DMS 273 treated with DMSO at 0.1 percent for 48 hours (cell line): ENCODE measurements at regions not wholly inside any gene's neighbourhood (a gene's known extent, or its start where the extent isn't known, plus 50 kb on each side); places are given as distances from the start of the nearest gene placed in this dataset.

Experiments used
- DNase-seq: peaks from one replicate; lab custom pipeline; 2025; lab: John Stamatoyannopoulos, UW

DNA sequence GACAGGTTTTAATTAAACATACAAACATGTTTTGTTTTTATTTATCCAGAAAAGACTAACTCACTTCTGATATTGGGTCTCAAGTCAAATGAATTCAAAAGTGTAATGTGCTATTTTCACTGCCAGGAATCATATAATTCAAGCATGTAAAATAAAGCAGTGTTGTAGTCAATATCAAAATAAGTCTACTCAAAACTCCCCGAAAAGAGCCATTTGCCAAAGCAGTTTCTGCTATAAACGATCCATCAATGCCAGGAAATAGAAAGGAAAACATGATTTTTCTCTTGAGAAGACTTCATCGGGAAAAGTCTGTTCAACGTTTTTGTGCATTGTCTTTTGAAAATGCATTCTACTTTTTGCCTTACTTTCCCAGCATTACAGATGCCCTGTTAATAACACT is 633.3 kb downstream of the FAT4 start:
- DNase-seq, result no peak

DNA sequence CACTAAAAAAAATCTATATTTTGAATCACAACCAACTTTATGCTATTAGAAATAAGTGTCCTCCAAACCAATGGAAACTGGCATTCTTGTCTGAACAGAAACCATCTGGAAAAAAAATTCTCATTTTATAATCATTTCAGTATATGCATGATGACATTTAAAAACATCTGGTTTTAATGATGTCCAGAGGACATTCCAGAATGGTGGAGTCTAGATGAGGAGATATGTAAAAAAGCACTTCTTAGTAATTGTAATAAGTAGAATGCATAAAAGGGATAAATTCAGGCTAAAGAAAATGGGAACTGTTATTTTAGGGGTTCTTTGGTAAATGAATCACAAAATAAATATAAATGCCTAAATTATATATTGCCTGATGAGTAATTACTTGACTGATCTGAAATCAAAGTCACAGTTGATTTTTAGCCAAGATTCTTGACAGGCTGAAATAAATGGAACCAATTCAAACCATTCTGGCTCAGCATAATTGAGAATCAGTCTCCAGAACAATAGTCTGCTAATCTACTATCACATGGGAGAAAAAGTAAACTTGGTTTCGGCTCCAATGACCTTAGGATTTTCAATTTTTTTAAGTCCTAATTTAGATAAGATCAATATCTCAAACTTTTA is 636.6 kb downstream of the FAT4 start:
- no peak for DNase-seq

DNA sequence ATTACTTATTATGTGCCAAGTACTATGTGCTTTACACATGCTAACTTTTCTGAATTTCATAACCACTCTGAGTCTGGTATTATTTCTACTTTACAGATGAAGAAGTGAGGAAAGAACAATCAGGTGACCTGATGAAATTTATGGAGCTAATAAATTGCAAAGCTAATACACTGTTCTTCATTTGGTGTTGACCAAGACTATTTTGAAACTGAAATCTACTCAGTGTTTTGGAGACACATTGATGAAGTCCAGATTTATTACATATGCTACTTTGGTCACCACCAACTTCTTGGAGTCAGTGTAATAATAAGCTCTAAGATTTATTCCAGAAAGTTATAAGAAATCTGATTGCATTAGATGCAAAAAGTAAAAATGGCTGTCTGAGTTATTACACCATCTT is 637.9 kb downstream of the FAT4 start:
- no peak for DNase-seq

DNA sequence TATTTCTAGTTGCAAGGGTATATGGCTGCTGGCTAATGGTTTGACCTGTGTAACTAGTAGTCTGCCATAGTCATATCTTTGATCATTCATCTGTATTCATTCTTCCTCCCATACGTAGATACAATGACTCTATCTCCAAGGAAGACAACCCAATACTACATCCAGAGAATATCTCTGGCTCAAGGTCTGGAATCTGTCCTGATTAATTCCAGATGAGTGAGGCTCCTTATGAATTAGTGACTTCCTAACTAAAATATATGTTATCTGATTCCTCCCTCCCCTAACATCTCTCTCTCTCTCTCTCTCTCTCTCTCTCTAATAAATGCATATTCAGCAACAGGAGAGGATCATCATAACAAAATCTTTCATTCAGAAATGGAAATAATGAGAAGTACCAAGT is 641.5 kb downstream of the FAT4 start:
- no peak for DNase-seq

DNA sequence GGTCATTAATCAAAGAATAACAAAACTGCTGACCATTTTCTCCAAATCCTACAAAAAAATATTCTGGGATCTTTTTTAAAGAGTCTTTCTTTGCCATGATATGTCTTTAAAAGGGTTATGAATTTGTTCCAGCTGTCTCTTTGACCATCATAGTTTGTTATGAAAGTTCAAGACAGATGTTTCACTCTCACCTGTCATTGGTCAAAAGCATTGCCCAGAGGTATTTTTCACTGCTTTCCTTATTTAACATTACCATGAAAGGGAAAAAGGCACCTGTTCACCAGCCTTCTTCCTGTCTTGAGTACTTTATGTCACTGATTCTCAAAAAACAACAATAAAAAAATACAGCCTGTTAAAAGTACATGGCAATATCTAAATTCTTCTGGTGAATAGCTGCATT is 643.8 kb downstream of the FAT4 start:
- DNase-seq, result no peak

- no peak for DNase-seq
These were observed 646.9 kb downstream of the FAT4 start for GRCh38 chr4:125961626-125962025.

- DNase-seq, result no peak
These were observed 661.2 kb downstream of the FAT4 start for GRCh38 chr4:125975861-125976397.

- no peak for DNase-seq
These were observed 665.2 kb downstream of the FAT4 start for GRCh38 chr4:125979950-125980349.

GRCh38 chr4:125983168-125983567 is 668.4 kb downstream of the FAT4 start:
- DNase-seq, result no peak

GRCh38 chr4:125985856-125986255 is 671.1 kb downstream of the FAT4 start:
- DNase-seq, result no peak

- no peak for DNase-seq
These were observed 671.6 kb downstream of the FAT4 start for GRCh38 chr4:125986307-125986706.

DNA sequence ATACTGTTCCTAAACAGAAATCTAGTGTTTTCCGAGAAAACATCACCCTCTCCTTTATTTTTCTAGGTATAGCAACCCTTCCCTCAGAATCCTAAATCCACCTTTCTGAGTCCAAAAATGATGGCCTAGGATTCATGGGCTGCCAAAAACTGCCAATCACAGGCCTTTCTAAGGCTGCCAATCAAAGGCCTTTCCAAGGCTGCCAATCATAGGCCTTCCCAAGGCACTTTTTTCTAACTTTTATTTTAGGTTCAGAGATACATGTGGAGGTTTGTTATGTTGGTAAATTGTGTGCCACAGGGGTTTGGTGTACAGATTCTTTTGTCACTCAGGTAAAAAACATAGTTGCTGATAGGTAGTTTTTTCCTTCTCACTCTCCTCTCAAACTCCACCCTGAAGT is 673.7 kb downstream of the FAT4 start:
- no peak for DNase-seq

DNA sequence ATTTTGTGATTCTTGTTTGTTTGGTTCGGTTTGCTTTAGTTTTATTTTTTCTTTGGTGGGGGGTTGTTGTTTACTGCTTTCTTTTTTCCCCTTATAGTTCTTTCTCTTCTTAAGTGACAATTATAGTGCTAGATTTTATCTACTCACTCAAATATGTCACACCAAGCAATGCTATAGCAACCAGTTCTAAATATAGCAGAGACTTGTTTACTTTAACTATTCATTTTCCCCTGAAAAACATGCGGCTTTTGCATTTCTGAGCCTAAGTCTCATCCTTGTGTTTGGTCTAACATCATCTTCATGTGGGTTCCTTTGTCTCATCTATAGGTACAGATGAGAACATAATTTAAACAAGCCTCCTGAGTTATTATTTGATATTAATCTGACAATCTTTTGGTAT is 676.6 kb downstream of the FAT4 start:
- DNase-seq, result no peak

GRCh38 chr4:125992891-125993290 is 678.1 kb downstream of the FAT4 start:
- DNase-seq, result no peak

GRCh38 chr4:125994024-125994423 is 679.3 kb downstream of the FAT4 start:
- DNase-seq, result no peak

GRCh38 chr4:125994430-125994829 is 679.7 kb downstream of the FAT4 start:
- DNase-seq, result no peak

DNA sequence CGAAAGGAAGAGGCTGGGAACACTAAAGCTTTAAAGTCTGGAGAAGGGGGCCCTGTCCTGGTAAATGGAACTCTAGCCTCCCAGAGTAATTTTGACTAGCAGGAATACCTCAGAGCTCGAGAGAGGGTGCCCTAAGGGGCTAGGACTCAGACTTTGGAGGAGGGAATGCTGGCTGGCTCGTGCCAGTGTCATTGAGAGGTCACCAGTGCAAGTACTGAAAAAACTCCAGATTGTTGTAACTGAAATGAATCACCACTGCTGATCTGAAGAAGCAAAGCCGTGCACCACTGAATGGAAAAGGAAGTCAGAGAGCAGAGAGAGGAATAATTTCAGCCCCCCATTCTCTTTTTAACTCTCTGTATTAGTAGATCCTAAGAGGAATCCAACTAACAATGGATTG is 690.2 kb downstream of the FAT4 start:
- no peak for DNase-seq

GRCh38 chr4:126007142-126007541 is 692.4 kb downstream of the FAT4 start:
- no peak for DNase-seq

DNA sequence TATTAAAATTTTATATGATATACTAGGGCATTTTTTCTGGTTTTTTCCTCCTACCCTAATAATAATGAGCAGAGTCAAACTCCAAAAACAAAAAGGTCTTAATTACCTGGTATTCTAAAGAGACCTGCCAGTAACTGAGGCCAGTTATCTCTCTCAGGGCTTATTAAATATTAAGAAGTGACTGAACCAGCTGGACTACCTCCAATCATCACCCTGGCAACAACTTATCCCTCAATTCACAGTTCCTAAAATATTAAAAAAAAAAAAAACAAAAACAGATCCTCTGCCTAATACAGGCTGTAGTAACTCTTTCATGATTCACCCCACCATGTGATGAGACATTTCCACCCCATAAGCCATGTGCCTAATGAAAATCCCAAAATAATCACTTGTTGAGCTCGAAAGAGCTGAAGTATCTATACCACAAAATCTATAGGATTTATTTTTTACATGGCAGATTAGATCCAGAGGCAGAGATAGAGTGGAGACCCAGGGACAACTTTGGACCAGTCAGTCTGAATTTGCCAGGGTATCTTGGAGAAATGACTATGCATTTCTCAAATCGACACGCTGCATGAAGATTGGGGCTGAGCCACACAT is 698.0 kb downstream of the FAT4 start:
- no peak for DNase-seq

GRCh38 chr4:126018274-126018673 is 703.5 kb downstream of the FAT4 start:
- DNase-seq, result no peak

DNA sequence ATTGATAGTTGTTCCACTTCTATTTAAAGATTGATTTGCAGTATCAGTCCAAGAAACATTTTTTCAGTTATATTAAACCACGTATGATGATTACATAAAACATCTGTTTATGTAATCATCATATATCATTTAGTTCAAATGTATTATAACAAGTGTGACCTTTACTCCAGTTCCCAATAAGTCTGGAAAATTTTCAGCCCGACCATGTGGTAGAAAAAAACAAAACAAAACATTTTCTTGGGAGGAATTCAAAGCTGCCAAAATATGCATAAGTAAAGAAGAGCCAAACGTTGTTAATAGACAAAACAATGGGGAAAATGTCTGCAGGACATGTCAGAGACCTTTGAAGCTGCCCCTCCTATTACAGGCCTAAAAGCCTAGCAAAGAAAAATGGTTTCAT is 709.1 kb downstream of the FAT4 start:
- DNase-seq, result no peak

- no peak for DNase-seq
These were observed 712.8 kb downstream of the FAT4 start for GRCh38 chr4:126027601-126028000.

- DNase-seq, result no peak
These were observed 714.1 kb downstream of the FAT4 start for GRCh38 chr4:126028876-126029275.

- no peak for DNase-seq
These were observed 722.5 kb downstream of the FAT4 start for GRCh38 chr4:126037231-126037630.
